Neural cell (in vitro differentiated cells): ENCODE measurements at regions not wholly inside any gene's neighbourhood (a gene's known extent, or its start where the extent isn't known, plus 50 kb on each side); places are given as distances from the start of the nearest gene placed in this dataset.
"Not testable (repeated sequence)": the region's sequence is repeated elsewhere in the genome, so short reads cannot be mapped to it uniquely, and the experiment has no call there.

Source experiments
- H2AFZ ChIP-seq: fragments of 200-600, 300-800 bp; sonication (generic), shearing (Covaris generic); 2 replicates; pipeline ENCODE4 v1.6.0; 2014; ENCODE audit warnings: low read depth, mild to moderate bottlenecking, antibody characterized with exemption, low read length, moderate library complexity
- H3F3A ChIP-seq: fragments of 200-600 bp; shearing (Covaris generic); 2 replicates; pipeline ENCODE4 v1.6.1; 2016; ENCODE audit warnings: mild to moderate bottlenecking, moderate library complexity, mixed read lengths, antibody characterized with exemption, low read length; ENCODE audit not compliant: insufficient read depth, poor library complexity, severe bottlenecking
- H3K27ac ChIP-seq: fragments of 200-600, 300-800 bp; sonication (generic), shearing (Covaris generic); 2 replicates; pipeline ENCODE4 v1.5.1; 2014; ENCODE audit warnings: mild to moderate bottlenecking, low read length, moderate library complexity
- H3K27me3 ChIP-seq: fragments of 300-800, 200-600 bp; sonication (generic), shearing (Covaris generic); 2 replicates; pipeline ENCODE4 v1.6.0; 2014; ENCODE audit warnings: mild to moderate bottlenecking, low read depth, low read length, moderate library complexity; ENCODE audit not compliant: insufficient read depth
- H3K36me3 ChIP-seq: fragments of 300-800, 200-600 bp; sonication (generic), shearing (Covaris generic); 2 replicates; pipeline ENCODE4 v1.5.1; 2014; ENCODE audit warnings: mild to moderate bottlenecking, antibody characterized with exemption, low read length, moderate library complexity; ENCODE audit not compliant: insufficient read depth
- H3K4me2 ChIP-seq: fragments of 300-800, 200-600 bp; sonication (generic), shearing (Covaris generic); 2 replicates; pipeline ENCODE4 v1.6.0; 2014; ENCODE audit warnings: mild to moderate bottlenecking, low read length
- H3K4me3 ChIP-seq: fragments of 300-800, 200-600 bp; sonication (generic), shearing (Covaris generic); 2 replicates; pipeline ENCODE4 v1.5.1; 2014; ENCODE audit warnings: mild to moderate bottlenecking, low read length, moderate library complexity
- H3K79me2 ChIP-seq: fragments of 200-600 bp; shearing (Covaris generic); replicated peaks from 2 replicates; pipeline ENCODE4 v1.6.0; 2014; ENCODE audit warnings: mild to moderate bottlenecking, low read length, moderate library complexity; ENCODE audit not compliant: insufficient read depth
- H3K9ac ChIP-seq: fragments of 300-800, 200-600 bp; sonication (generic), shearing (Covaris generic); 2 replicates; pipeline ENCODE4 v1.6.1; 2016; ENCODE audit warnings: mild to moderate bottlenecking, low read length, mixed read lengths
- H3K9me2 ChIP-seq: fragments of 200-600 bp; shearing (Covaris generic); 2 replicates; pipeline ENCODE4 v1.6.1; 2016; ENCODE audit warnings: mild to moderate bottlenecking, low read length, mixed read lengths; ENCODE audit not compliant: insufficient read depth
- H3K9me3 ChIP-seq: fragments of 200-600, 300-800 bp; sonication (generic), shearing (Covaris generic); 2 replicates; pipeline ENCODE4 v1.6.1; 2016; ENCODE audit warnings: mild to moderate bottlenecking, mixed run types, low read length, moderate library complexity, mixed read lengths
- H4K20me1 ChIP-seq: fragments of 200-600 bp; shearing (Covaris generic); 2 replicates; pipeline ENCODE4 v1.6.1; 2016; ENCODE audit warnings: mild to moderate bottlenecking, mixed run types; ENCODE audit not compliant: insufficient read depth
- CTCF ChIP-seq: fragments of 450-650 bp; IDR thresholded peaks from 2 replicates; pipeline ENCODE4 v1.5.1; 2014; ENCODE audit warnings: antibody characterized with exemption, mild to moderate bottlenecking, moderate library complexity; ENCODE audit not compliant: poor library complexity, severe bottlenecking
- EP300 ChIP-seq: fragments of 450-650 bp; conservative IDR thresholded peaks from 2 replicates; pipeline ENCODE4 v1.6.1; 2014; ENCODE audit warnings: antibody characterized with exemption, mild to moderate bottlenecking, moderate library complexity; ENCODE audit not compliant: poor library complexity, severe bottlenecking
- EZH2 ChIP-seq: fragments of 200-600, 300-800 bp; shearing (Covaris generic), sonication (generic); IDR thresholded peaks from 2 replicates; pipeline ENCODE4 v1.6.1; 2014; ENCODE audit warnings: antibody characterized with exemption, low read length, borderline replicate concordance, mild to moderate bottlenecking; ENCODE audit not compliant: insufficient read depth, poor library complexity, severe bottlenecking
- MXI1 ChIP-seq: fragments of 450-650 bp; conservative IDR thresholded peaks from 2 replicates; pipeline ENCODE4 v1.6.1; 2014; ENCODE audit warnings: antibody characterized with exemption, mild to moderate bottlenecking; ENCODE audit not compliant: poor library complexity, severe bottlenecking
- POLR2AphosphoS5 ChIP-seq: IDR thresholded peaks from 2 replicates; pipeline ENCODE4 v1.6.1; 2012
- RAD21 ChIP-seq: fragments of 450-650 bp; conservative IDR thresholded peaks from 2 replicates; pipeline ENCODE4 v1.6.1; 2014; ENCODE audit warnings: antibody characterized with exemption, mild to moderate bottlenecking, moderate library complexity
- REST ChIP-seq: IDR thresholded peaks from 2 replicates; pipeline ENCODE4 v1.6.1; 2012; ENCODE audit warnings: borderline replicate concordance
- SMC3 ChIP-seq: fragments of 450-650 bp; conservative IDR thresholded peaks from 2 replicates; pipeline ENCODE4 v1.6.1; 2014; ENCODE audit warnings: antibody characterized with exemption, mild to moderate bottlenecking, moderate library complexity; ENCODE audit not compliant: poor library complexity
- TAF1 ChIP-seq: IDR thresholded peaks from 2 replicates; pipeline ENCODE4 v1.6.1; 2012; ENCODE audit warnings: low read depth

GRCh38 chr12:33147292-33147691 is 250.7 kb upstream of the PKP2 start:
- not testable (repeated sequence) for H3K79me2 ChIP-seq, H3K27me3 ChIP-seq, H3K36me3 ChIP-seq, H3K9ac ChIP-seq, H3K4me3 ChIP-seq, H3F3A ChIP-seq, H4K20me1 ChIP-seq, H3K9me2 ChIP-seq, H3K27ac ChIP-seq, H3K4me2 ChIP-seq, H3K9me3 ChIP-seq, H2AFZ ChIP-seq

GRCh38 chr12:33129500-33129899 is 232.9 kb upstream of the PKP2 start:
- TF ChIP-seq SMC3: no peak
- no peak for TF ChIP-seq RAD21
- no peak for TF ChIP-seq MXI1
- TF ChIP-seq EP300: no peak
- TF ChIP-seq CTCF: no peak
- no peak for TF ChIP-seq REST
- no peak for TF ChIP-seq POLR2AphosphoS5
- no peak for TF ChIP-seq EZH2
- TF ChIP-seq TAF1: no peak
- H4K20me1 ChIP-seq: no peaks in the 10 kb centered on the region
- H3K4me3 ChIP-seq: no peak overlapping the region
- H3K36me3 ChIP-seq: no peaks in the 10 kb centered on the region
- no peaks in the 10 kb centered on the region for H3K9me2 ChIP-seq
- no peak overlapping the region for H3K4me2 ChIP-seq
- H2AFZ ChIP-seq: no peak overlapping the region
- no peak overlapping the region for H3K27ac ChIP-seq
- H3F3A ChIP-seq: no peaks in the 10 kb centered on the region
- H3K9me3 ChIP-seq: peaks cover 3% of the 10 kb centered on the region
- H3K27me3 ChIP-seq: no peaks in the 10 kb centered on the region
- no peaks in the 10 kb centered on the region for H3K79me2 ChIP-seq
- no peak overlapping the region for H3K9ac ChIP-seq

- Histone ChIP-seq H3K27me3 (no peaks in the 10 kb centered on the region), H3K9me2 (no peaks in the 10 kb centered on the region), H3K4me2 (no peak overlapping the region), H3K4me3 (no peak overlapping the region), H3K79me2 (no peaks in the 10 kb centered on the region), H3K27ac (no peak overlapping the region), H3K9ac (no peak overlapping the region), H2AFZ (no peak overlapping the region), H4K20me1 (no peaks in the 10 kb centered on the region), H3F3A (no peaks in the 10 kb centered on the region), H3K36me3 (no peaks in the 10 kb centered on the region), H3K9me3 (no peaks in the 10 kb centered on the region)
- TF ChIP-seq REST (no peak), SMC3 (no peak), RAD21 (no peak), EP300 (no peak), TAF1 (no peak), CTCF (no peak), EZH2 (no peak), MXI1 (no peak), POLR2AphosphoS5 (no peak)
Observed at GRCh38 chr12:33125755-33126154, 229.2 kb upstream of the PKP2 start.
